Loucy (cell line): ENCODE measurements at regions not wholly inside any gene's neighbourhood (a gene's known extent, or its start where the extent isn't known, plus 50 kb on each side); places are given as distances from the start of the nearest gene placed in this dataset.

Experiments used
- EZH2phosphoT487 ChIP-seq: fragments of 200-600 bp; IDR thresholded peaks from 2 replicates; pipeline ENCODE4 v1.6.1; 2018; ENCODE audit warnings: antibody characterized with exemption, mild to moderate bottlenecking, moderate library complexity, borderline replicate concordance
- TF ChIP-seq, protein P1 (sequence below): fragments of 200-600 bp; sonication (generic); conservative IDR thresholded peaks from 2 replicates; pipeline ENCODE4 v1.5.1; 2014; ENCODE audit warnings: mild to moderate bottlenecking, antibody characterized with exemption, low read length

DNA sequence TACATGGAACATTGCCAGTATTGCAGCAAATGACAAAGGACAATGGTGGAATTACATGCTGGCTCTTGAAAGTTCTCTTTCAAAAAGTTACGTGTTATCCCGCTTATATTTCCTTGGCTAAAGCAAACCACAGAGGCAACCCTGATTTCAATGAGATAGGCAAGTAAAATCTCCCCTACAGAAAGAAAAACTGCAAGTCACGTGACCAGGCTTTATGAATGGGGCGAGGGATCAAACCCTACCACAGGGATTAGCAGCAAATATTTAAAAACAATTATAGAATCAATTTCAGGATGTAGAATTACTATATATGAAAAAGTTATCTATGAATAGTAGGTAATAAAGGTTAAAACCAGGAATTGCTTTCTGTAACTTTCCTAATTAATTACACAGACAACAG is 603.4 kb upstream of the GBE1 start:
- TF ChIP-seq, protein P1, sequence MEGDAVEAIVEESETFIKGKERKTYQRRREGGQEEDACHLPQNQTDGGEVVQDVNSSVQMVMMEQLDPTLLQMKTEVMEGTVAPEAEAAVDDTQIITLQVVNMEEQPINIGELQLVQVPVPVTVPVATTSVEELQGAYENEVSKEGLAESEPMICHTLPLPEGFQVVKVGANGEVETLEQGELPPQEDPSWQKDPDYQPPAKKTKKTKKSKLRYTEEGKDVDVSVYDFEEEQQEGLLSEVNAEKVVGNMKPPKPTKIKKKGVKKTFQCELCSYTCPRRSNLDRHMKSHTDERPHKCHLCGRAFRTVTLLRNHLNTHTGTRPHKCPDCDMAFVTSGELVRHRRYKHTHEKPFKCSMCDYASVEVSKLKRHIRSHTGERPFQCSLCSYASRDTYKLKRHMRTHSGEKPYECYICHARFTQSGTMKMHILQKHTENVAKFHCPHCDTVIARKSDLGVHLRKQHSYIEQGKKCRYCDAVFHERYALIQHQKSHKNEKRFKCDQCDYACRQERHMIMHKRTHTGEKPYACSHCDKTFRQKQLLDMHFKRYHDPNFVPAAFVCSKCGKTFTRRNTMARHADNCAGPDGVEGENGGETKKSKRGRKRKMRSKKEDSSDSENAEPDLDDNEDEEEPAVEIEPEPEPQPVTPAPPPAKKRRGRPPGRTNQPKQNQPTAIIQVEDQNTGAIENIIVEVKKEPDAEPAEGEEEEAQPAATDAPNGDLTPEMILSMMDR, result no peak
- TF ChIP-seq EZH2phosphoT487, result no peak
